CD4-positive, alpha-beta T cell treated with Interleukin-1 beta for 1 hour (primary cell): ENCODE measurements at regions not wholly inside any gene's neighbourhood (a gene's known extent, or its start where the extent isn't known, plus 50 kb on each side); places are given as distances from the start of the nearest gene placed in this dataset.
"Not testable (repeated sequence)": the region's sequence is repeated elsewhere in the genome, so short reads cannot be mapped to it uniquely, and the experiment has no call there.

Experiments
- DNase-seq, 2 donors: peaks; one replicate each; pipeline ENCODE4 v3.0.0-alpha.2; 2020 to 2022

- DNase-seq: no peak
Observed at GRCh38 chrX:14351611-14352303, 177.6 kb upstream of the GLRA2 start.

- DNase-seq: no peak
Observed at GRCh38 chrX:14347523-14347922, 181.8 kb upstream of the GLRA2 start.

- DNase-seq: no peak
Observed at GRCh38 chrX:14344172-14344940, 185.0 kb upstream of the GLRA2 start.

GRCh38 chrX:14309431-14309830 is 219.9 kb upstream of the GLRA2 start:
- no peak for DNase-seq

GRCh38 chrX:14308976-14309375 is 220.4 kb upstream of the GLRA2 start:
- not testable (repeated sequence) for DNase-seq

- DNase-seq: no peak
Observed at GRCh38 chrX:14303891-14304290, 225.4 kb upstream of the GLRA2 start.

GRCh38 chrX:14302561-14302960 is 226.8 kb upstream of the GLRA2 start:
- DNase-seq: not testable (repeated sequence)

- no peak for DNase-seq
Observed at GRCh38 chrX:14300376-14300775, 229.0 kb upstream of the GLRA2 start.

GRCh38 chrX:14295426-14295825 is 233.9 kb upstream of the GLRA2 start:
- no peak for DNase-seq

GRCh38 chrX:14291666-14292500 is 237.5 kb upstream of the GLRA2 start:
- no peak for DNase-seq

- no peak for DNase-seq
Observed at GRCh38 chrX:14290335-14290734, 239.0 kb upstream of the GLRA2 start.

- DNase-seq: no peak
Observed at GRCh38 chrX:14274691-14275090, 245.0 kb upstream of the GEMIN8 start.

GRCh38 chrX:14267216-14267615 is 237.5 kb upstream of the GEMIN8 start:
- DNase-seq: no peak

GRCh38 chrX:14266705-14267104 is 237.0 kb upstream of the GEMIN8 start:
- DNase-seq: no peak

GRCh38 chrX:14243823-14244222 is 214.1 kb upstream of the GEMIN8 start:
- no peak for DNase-seq

GRCh38 chrX:14235004-14235403 is 205.3 kb upstream of the GEMIN8 start:
- no peak for DNase-seq

- no peak for DNase-seq
Observed at GRCh38 chrX:14232688-14233087, 203.0 kb upstream of the GEMIN8 start.

GRCh38 chrX:14228611-14229010 is 198.9 kb upstream of the GEMIN8 start:
- no peak for DNase-seq

GRCh38 chrX:14220386-14220944 is 190.8 kb upstream of the GEMIN8 start:
- DNase-seq: no peak

- DNase-seq: no peak
Observed at GRCh38 chrX:14209034-14209433, 179.3 kb upstream of the GEMIN8 start.

- DNase-seq: no peak
Observed at GRCh38 chrX:14194711-14195110, 165.0 kb upstream of the GEMIN8 start.

- DNase-seq: no peak
Observed at GRCh38 chrX:14193547-14193946, 163.9 kb upstream of the GEMIN8 start.

GRCh38 chrX:14173873-14174272 is 144.2 kb upstream of the GEMIN8 start:
- no peak for DNase-seq
